GM23338 (cell line): ENCODE measurements at regions not wholly inside any gene's neighbourhood (a gene's known extent, or its start where the extent isn't known, plus 50 kb on each side); places are given as distances from the start of the nearest gene placed in this dataset.

Source experiments
- CREB1 ChIP-seq: fragments of 250-450 bp; sonication (Bioruptor Pico); IDR thresholded peaks from 2 replicates; pipeline ENCODE4 v1.5.0; 2020; ENCODE audit warnings: low read depth, mild to moderate bottlenecking, moderate library complexity
- ETS1 ChIP-seq: IDR thresholded peaks from 2 replicates; pipeline ENCODE4 v1.6.1; 2016; ENCODE audit warnings: antibody characterized with exemption
- EZH2 ChIP-seq: fragments of 200-600 bp; sonication (generic); IDR thresholded peaks from one replicate; pipeline ENCODE4 v1.8.0; 2017; ENCODE audit warnings: antibody characterized with exemption, mild to moderate bottlenecking, low read depth; ENCODE audit not compliant: unreplicated experiment
- EZH2phosphoT487 ChIP-seq: fragments of 200-600 bp; sonication (generic); IDR thresholded peaks from one replicate; pipeline ENCODE4 v1.8.1; 2018; ENCODE audit warnings: antibody characterized with exemption; ENCODE audit not compliant: unreplicated experiment
- JUNB ChIP-seq: IDR thresholded peaks from one replicate; pipeline ENCODE4 v1.6.1; 2016; ENCODE audit warnings: antibody characterized with exemption; ENCODE audit not compliant: unreplicated experiment
- NANOG ChIP-seq: IDR thresholded peaks from 2 replicates; pipeline ENCODE4 v1.6.1; 2016; ENCODE audit warnings: antibody characterized with exemption, borderline replicate concordance
- POLR2AphosphoS5 ChIP-seq: IDR thresholded peaks from 2 replicates; pipeline ENCODE4 v1.6.1; 2016; ENCODE audit warnings: antibody characterized with exemption, low read depth
- REST ChIP-seq: IDR thresholded peaks from one replicate; pipeline ENCODE4 v1.6.1; 2018; ENCODE audit warnings: antibody characterized with exemption; ENCODE audit not compliant: unreplicated experiment
- STAT1 ChIP-seq: IDR thresholded peaks from one replicate; pipeline ENCODE4 v1.6.1; 2016; ENCODE audit warnings: antibody characterized with exemption; ENCODE audit not compliant: unreplicated experiment
- ZNF114 ChIP-seq: fragments of 250-450 bp; sonication (Bioruptor Pico); IDR thresholded peaks from 2 replicates; pipeline ENCODE4 v1.5.0; 2020; ENCODE audit warnings: mild to moderate bottlenecking, moderate library complexity
- ZNF331 ChIP-seq: fragments of 250-450 bp; sonication (Bioruptor Pico); IDR thresholded peaks from 2 replicates; pipeline ENCODE4 v1.5.0; 2020; ENCODE audit warnings: low read depth, mild to moderate bottlenecking, moderate library complexity
- TF ChIP-seq, protein P1 (sequence below), 2 experiments: fragments of 200-600 bp in 1 of 2; sonication (generic) in 1 of 2; conservative IDR thresholded peaks; 2 replicates each; pipeline versions ENCODE4 v1.5.1 to v1.6.1; 2016 to 2017; ENCODE audit warnings: antibody characterized with exemption in 2 of 2, low read depth in 2 of 2, mild to moderate bottlenecking in 2 of 2, moderate library complexity in 1 of 2

DNA sequence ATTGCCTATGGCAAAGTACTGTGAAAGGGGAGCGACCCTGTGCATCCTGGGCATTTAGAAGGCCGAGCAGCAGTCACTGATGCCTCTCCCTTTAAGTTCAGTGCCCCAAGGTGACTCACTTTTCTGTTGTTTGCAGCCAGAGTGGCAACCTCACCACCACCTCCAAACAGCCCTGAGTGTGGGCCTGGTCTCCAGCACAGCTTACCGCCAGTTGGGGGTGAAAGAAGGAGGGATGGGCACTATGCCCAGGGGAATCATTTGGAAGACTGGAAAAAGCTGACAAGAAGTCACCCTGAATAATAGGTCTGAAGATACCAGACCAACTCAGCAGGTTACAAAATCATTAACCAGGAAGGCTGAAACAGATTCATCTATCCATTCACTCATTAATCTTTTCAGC, 571.8 kb downstream of the EPHB1 start:
- TF ChIP-seq, protein P1, sequence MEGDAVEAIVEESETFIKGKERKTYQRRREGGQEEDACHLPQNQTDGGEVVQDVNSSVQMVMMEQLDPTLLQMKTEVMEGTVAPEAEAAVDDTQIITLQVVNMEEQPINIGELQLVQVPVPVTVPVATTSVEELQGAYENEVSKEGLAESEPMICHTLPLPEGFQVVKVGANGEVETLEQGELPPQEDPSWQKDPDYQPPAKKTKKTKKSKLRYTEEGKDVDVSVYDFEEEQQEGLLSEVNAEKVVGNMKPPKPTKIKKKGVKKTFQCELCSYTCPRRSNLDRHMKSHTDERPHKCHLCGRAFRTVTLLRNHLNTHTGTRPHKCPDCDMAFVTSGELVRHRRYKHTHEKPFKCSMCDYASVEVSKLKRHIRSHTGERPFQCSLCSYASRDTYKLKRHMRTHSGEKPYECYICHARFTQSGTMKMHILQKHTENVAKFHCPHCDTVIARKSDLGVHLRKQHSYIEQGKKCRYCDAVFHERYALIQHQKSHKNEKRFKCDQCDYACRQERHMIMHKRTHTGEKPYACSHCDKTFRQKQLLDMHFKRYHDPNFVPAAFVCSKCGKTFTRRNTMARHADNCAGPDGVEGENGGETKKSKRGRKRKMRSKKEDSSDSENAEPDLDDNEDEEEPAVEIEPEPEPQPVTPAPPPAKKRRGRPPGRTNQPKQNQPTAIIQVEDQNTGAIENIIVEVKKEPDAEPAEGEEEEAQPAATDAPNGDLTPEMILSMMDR (conservative IDR thresholded peaks at IDR 0.05; ENCODE audit: low read depth in 2 of 2): no peak
- TF ChIP-seq ZNF331 (CRISPR knock-in tag): no peak
- TF ChIP-seq POLR2AphosphoS5: no peak
- TF ChIP-seq EZH2: no peak
- TF ChIP-seq REST: no peak
- TF ChIP-seq ZNF114 (CRISPR knock-in tag): no peak
- TF ChIP-seq NANOG: no peak
- TF ChIP-seq EZH2phosphoT487: no peak
- no peak for TF ChIP-seq ETS1
- no peak for TF ChIP-seq CREB1 (CRISPR knock-in tag)
- no peak for TF ChIP-seq STAT1
- TF ChIP-seq JUNB: no peak
